Esophagus muscularis mucosa (tissue), 4 donors: ENCODE measurements at regions not wholly inside any gene's neighbourhood (a gene's known extent, or its start where the extent isn't known, plus 50 kb on each side); places are given as distances from the start of the nearest gene placed in this dataset.
"Not testable (repeated sequence)": the region's sequence is repeated elsewhere in the genome, so short reads cannot be mapped to it uniquely, and the experiment has no call there.

Source experiments
- DNase-seq: peaks from one replicate; pipeline ENCODE4 v3.0.0-alpha.2; 2017; ENCODE audit errors: extremely low spot score
- H3K27ac ChIP-seq, 4 donors: fragments of 200-600 bp; sonication (generic); replicated peaks in 1 of 4; 1 replicate in 3 of 4; 2 replicates in 1 of 4; pipeline ENCODE4 v1.5.1; 2016 to 2019; ENCODE audit warnings: mild to moderate bottlenecking in 1 of 4
- H3K27me3 ChIP-seq, 4 donors: fragments of 200-600 bp; sonication (generic); one replicate each; pipeline versions ENCODE4 v1.5.1 to v1.6.0; 2016 to 2019
- H3K36me3 ChIP-seq, 4 donors: fragments of 200-600 bp; sonication (generic); one replicate each; pipeline ENCODE4 v1.5.1; 2016 to 2019
- H3K4me1 ChIP-seq, 4 donors: fragments of 200-600 bp; sonication (generic); one replicate each; pipeline ENCODE4 v1.5.1; 2016 to 2019
- H3K4me3 ChIP-seq, 4 donors: fragments of 200-600 bp; sonication (generic); 1 replicate in 2 of 4; 2 replicates in 2 of 4; pipeline ENCODE4 v1.5.1; 2016 to 2019; ENCODE audit warnings: mild to moderate bottlenecking in 4 of 4, moderate library complexity in 1 of 4
- H3K9me3 ChIP-seq, 4 donors: fragments of 200-600 bp; sonication (generic); 1 replicate in 3 of 4; 2 replicates in 1 of 4; pipeline ENCODE4 v1.5.1; 2016 to 2019
- EP300 ChIP-seq: sonication (generic); formaldehyde crosslinking; IDR thresholded peaks from one replicate; pipeline ENCODE4 v1.6.1; 2017; ENCODE audit warnings: antibody characterized with exemption
- POLR2A ChIP-seq: fragments of 450-650 bp; IDR thresholded peaks from one replicate; pipeline ENCODE4 v1.6.1; 2017; ENCODE audit warnings: antibody characterized with exemption, moderate library complexity, mild to moderate bottlenecking, low read depth
- POLR2AphosphoS5 ChIP-seq, 2 donors: sonication (generic); formaldehyde crosslinking; IDR thresholded peaks; one replicate each; pipeline ENCODE4 v1.6.1; 2017; ENCODE audit warnings: antibody characterized with exemption in 2 of 2
- WGBS: methylation state at CpG from one replicate; pipeline ENCODE4 v1.1.5; 2018; 5-methylcytosine and 5-hydroxymethylcytosine counted together
- intact Hi-C: fragments of 100-400 bp; cut with DNase I; formaldehyde crosslinking; loops from one replicate; pipeline ENCODE4 v1.15.1; 2023
- TF ChIP-seq, protein P1 (sequence below), 3 experiments: fragments of 200-600 bp in 2 of 3; fragments of 450-650 bp in 1 of 3; sonication (generic) in 2 of 3; IDR thresholded peaks; one replicate each; pipeline ENCODE4 v1.5.1; 2017 to 2019; ENCODE audit warnings: antibody characterized with exemption in 3 of 3, mild to moderate bottlenecking in 2 of 3, moderate library complexity in 1 of 3

DNA sequence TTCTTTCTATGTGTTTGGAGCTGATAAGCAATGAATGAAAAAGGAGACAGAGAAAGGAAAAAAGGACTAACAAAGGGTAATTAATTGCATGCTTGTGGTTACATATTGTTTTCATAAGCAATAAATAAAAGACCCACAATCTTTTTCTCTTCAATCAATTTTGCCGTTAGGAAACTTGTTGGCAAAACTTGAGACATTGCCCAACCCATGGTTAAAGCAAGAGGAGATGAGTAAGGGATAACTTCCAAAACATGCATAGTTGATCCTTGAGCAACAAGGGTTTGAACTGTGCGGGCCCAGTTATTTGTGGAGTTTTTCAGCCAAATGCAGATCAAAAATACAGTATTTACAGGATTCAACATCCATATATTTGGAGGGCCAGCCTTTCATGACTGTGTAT, 572.4 kb downstream of the AMY1C start:
- Histone ChIP-seq H3K27ac (no peak overlapping the region), H3K9me3 (no peaks in the 10 kb centered on the region), H3K27me3 (no peaks in the 10 kb centered on the region), H3K36me3 (no peaks in the 10 kb centered on the region), H3K4me1 (no peaks in the 10 kb centered on the region), H3K4me3 (no peak overlapping the region)
- TF ChIP-seq, protein P1, sequence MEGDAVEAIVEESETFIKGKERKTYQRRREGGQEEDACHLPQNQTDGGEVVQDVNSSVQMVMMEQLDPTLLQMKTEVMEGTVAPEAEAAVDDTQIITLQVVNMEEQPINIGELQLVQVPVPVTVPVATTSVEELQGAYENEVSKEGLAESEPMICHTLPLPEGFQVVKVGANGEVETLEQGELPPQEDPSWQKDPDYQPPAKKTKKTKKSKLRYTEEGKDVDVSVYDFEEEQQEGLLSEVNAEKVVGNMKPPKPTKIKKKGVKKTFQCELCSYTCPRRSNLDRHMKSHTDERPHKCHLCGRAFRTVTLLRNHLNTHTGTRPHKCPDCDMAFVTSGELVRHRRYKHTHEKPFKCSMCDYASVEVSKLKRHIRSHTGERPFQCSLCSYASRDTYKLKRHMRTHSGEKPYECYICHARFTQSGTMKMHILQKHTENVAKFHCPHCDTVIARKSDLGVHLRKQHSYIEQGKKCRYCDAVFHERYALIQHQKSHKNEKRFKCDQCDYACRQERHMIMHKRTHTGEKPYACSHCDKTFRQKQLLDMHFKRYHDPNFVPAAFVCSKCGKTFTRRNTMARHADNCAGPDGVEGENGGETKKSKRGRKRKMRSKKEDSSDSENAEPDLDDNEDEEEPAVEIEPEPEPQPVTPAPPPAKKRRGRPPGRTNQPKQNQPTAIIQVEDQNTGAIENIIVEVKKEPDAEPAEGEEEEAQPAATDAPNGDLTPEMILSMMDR (IDR thresholded peaks at IDR 0.05), result no peak
- TF ChIP-seq EP300, result no peak
- TF ChIP-seq POLR2AphosphoS5 (IDR thresholded peaks at IDR 0.05), result no peak
- TF ChIP-seq POLR2A, result no peak
- DNase-seq, result no peak
- intact Hi-C loops, result no loop called here
- 82% methylated on average over 2 of the region's 2 CpGs for WGBS

DNA sequence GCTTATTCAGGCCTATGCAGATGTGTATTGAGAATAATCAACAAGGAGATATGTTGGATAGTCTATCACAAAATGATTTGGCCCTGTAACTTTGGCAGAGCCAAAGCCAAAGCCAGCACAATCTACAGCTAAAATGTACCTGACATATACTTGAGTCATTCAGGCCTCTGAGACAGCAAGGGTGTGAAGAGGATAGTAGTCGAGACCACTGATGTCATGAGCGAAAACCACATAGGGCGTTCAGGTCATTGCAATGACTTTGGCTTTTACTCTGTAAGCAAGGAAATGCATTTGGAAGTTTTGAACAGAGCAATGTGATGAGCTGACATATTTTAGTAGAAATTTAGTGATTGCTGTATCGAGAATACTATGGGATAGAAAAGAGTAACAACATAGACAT, 579.6 kb downstream of the AMY1C start:
- no peaks in the 10 kb centered on the region for H3K4me1 ChIP-seq
- H3K27me3 ChIP-seq, result no peaks in the 10 kb centered on the region
- no peaks in the 10 kb centered on the region for H3K9me3 ChIP-seq
- 85% methylated on average over 4 of the region's 4 CpGs for WGBS
- no peak overlapping the region for H3K27ac ChIP-seq
- no peak overlapping the region for H3K4me3 ChIP-seq
- no peaks in the 10 kb centered on the region for H3K36me3 ChIP-seq
- DNase-seq, result no peak
- intact Hi-C loops, result no loop called here
- TF ChIP-seq EP300, result no peak
- TF ChIP-seq POLR2AphosphoS5 (IDR thresholded peaks at IDR 0.05), result no peak
- TF ChIP-seq, protein P1 (IDR thresholded peaks at IDR 0.05), result no peak
- TF ChIP-seq POLR2A, result no peak

DNA sequence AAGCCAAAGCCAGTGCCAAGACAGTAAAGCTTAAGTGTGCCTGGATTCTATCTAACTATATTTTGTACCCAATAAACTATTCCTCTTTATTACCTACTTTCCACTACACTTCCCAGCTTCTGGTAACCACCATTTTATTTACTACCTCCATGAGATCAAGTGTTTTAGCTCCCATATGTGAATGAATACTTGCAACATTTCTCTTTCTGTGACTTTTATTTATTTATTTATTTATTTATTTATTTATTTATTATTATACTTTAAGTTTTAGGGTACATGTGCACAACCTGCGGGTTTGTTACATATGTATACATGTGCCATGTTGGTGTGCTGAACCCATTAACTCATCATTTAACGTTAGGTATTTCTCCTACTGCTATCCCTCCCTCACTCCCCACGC, 582.1 kb downstream of the AMY1C start:
- no peaks in the 10 kb centered on the region for H3K9me3 ChIP-seq
- TF ChIP-seq EP300 (no peak), POLR2A (no peak), POLR2AphosphoS5 (IDR thresholded peaks at IDR 0.05) (no peak)
- TF ChIP-seq, protein P1 (IDR thresholded peaks at IDR 0.05), result no peak
- no peaks in the 10 kb centered on the region for H3K4me1 ChIP-seq
- H3K27me3 ChIP-seq, result no peaks in the 10 kb centered on the region
- no peaks in the 10 kb centered on the region for H3K36me3 ChIP-seq
- intact Hi-C loops, result no loop called here
- no peak overlapping the region for H3K27ac ChIP-seq
- DNase-seq, result no peak
- 90% methylated on average over 3 of the region's 3 CpGs for WGBS
- H3K4me3 ChIP-seq, result no peak overlapping the region

DNA sequence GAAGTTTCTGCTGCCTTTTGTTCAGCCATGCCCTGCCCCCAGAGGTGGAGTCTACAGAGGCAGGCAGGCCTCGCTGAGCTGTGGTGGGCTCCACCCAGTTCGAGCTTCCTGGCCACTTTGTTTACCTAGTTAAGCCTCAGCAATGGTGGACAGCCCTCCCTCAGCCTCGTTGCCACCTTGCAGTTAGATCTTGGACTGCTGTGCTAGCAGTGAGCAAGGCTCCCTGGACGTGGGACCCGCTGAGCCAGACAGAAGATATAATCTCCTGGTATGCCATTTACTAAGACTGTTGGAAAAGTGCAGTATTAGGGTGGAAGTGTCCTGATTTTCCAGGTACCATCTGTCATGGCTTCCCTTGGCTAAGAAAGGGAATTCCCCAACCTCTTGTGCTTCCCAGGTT, 588.2 kb downstream of the AMY1C start:
- WGBS, result 59% methylated on average over 4 of the region's 5 CpGs
- intact Hi-C loops, DNase-seq, H3K4me1 ChIP-seq, H3K4me3 ChIP-seq, H3K36me3 ChIP-seq, H3K27me3 ChIP-seq, H3K9me3 ChIP-seq, H3K27ac ChIP-seq: not testable (repeated sequence)

DNA sequence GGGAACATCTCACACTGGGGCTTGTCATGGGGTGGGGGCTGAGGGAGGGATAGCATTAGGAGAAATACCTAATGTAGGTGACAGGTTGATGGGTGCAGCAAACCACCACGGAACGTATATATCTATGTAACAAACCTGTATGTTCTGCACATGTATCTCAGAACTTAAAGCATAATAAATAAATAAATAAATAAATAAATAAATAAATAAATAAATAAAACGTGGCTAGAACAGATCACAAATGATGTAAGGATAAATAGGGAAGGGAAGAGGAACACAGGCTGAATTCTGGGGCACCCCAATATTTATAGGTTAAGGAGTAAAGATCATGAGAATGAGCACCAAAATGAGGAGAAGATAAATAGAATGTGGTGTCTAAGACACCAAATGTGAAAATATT, 592.2 kb downstream of the AMY1C start:
- no peak for TF ChIP-seq EP300
- TF ChIP-seq, protein P1 (IDR thresholded peaks at IDR 0.05), result no peak
- no peak for TF ChIP-seq POLR2A
- TF ChIP-seq POLR2AphosphoS5 (IDR thresholded peaks at IDR 0.05), result no peak
- no peak overlapping the region for H3K27ac ChIP-seq
- intact Hi-C loops, result no loop called here
- WGBS, result 63% methylated on average over 3 of the region's 3 CpGs
- H3K4me3 ChIP-seq, result no peak overlapping the region
- H3K4me1 ChIP-seq, result no peaks in the 10 kb centered on the region
- no peaks in the 10 kb centered on the region for H3K27me3 ChIP-seq
- no peak for DNase-seq
- no peaks in the 10 kb centered on the region for H3K9me3 ChIP-seq
- H3K36me3 ChIP-seq, result no peaks in the 10 kb centered on the region
